ENCODE measurements at regions not wholly inside any gene's neighbourhood (a gene's known extent, or its start where the extent isn't known, plus 50 kb on each side); places are given as distances from the start of the nearest gene placed in this dataset.
"Not testable (repeated sequence)": the region's sequence is repeated elsewhere in the genome, so short reads cannot be mapped to it uniquely, and the experiment has no call there.

DNA sequence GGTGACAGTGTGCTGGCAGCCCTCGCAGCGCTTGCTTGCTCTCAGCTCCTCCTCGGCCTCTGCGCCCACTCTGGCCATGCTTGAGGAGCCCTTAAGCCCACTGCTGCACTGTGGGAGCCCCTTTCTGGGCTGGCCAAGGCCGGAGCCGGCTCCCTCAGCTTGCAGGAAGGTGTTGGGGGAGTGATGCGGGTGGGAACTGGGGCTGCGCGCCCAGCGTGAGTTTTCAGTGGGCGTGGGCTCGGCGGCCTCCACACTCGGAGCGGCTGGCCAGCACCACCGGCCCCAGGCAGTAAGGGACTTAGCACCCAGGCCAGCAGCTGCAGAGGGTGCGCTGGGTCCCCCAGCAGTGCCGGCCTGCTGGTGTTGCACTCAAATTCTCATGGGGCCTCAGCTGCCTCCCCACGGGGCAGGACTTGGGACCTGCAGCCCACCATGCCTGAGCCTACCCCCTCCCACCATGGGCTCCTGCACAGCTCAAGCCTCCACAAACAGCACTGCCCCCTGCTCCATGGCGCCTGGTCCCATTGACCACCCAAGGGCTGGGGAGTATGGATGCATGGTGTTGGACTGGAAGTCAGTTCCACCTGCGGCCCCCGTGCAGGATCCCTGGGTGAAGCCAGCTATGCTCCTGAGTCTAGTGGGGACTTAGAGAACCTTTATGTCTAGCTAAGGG is 223.1 kb upstream of the PTPRD start:
- no peak for DNase-seq (ENCODE audit: low spot score)

DNA sequence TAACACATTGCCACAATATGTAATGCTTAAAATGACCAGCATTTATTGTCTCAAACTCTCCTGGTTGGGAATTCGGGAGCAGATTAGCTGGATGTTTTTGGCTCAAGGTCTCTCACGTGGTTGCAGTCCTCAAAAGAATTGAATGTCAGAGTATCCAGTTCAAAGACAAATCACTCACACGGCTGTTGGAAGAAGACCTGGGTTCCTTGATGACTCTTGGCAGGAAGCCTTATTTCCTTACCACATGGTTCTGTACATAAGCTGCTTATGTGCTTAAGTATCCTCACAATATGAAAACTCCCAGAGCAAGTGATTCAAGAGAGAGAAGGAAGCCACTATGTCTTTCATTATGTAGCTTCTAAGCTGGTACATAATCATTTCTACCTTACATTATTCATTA is 230.3 kb upstream of the PTPRD start:
- no peak for DNase-seq (ENCODE audit: low spot score)

GRCh38 chr9:10855847-10856246 is 243.0 kb upstream of the PTPRD start:
- no peak for DNase-seq (ENCODE audit: low spot score)

GRCh38 chr9:10858817-10859216 is 246.0 kb upstream of the PTPRD start:
- no peak for DNase-seq (ENCODE audit: low spot score)

GRCh38 chr9:10863476-10863875 is 250.7 kb upstream of the PTPRD start:
- DNase-seq (ENCODE audit: low spot score) = no peak

GRCh38 chr9:10867194-10867593 is 254.4 kb upstream of the PTPRD start:
- DNase-seq (ENCODE audit: low spot score) = no peak

DNA sequence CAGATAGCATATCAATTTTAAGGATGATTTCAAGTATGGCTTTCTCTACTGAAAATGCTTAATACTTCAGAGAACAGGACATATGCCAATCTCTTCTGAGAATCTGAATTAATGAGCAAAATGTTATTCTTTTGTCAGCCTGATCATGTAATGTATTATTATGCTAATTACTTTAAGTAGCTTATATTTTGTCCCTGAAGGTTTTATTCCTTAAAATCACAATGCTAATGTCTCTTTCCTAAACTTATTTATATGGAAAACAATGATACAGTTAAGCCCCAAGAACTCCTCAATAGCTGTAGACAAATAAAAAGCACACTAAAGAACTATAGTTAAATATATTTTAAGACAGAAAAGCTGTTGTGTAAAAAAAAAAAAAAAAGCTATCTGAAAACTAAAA is 256.9 kb upstream of the PTPRD start:
- no peak for DNase-seq (ENCODE audit: low spot score)

GRCh38 chr9:10873999-10874398 is 261.2 kb upstream of the PTPRD start:
- no peak for DNase-seq (ENCODE audit: low spot score)

DNA sequence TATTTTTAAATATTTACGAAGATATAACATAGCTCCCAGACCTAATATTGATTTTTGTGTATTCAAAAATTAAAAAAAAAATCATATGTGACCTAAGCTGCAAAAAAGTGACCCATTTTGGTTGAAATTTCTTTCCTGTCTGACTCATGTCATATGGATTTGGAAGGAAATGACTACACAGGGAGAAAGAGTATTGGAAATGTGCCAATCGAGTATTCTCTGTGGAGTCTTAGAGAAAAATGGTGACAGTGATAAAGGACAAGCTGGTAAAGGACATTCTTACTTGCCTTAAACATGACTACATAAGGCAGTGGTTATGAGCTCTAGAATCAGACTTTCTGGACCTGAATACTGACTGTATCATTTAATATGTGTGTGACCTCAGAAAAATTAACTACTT is 262.9 kb upstream of the PTPRD start:
- DNase-seq (ENCODE audit: low spot score) = no peak

GRCh38 chr9:10876333-10876732 is 263.5 kb upstream of the PTPRD start:
- no peak for DNase-seq (ENCODE audit: low spot score)

GRCh38 chr9:10890266-10890665 is 277.5 kb upstream of the PTPRD start:
- not testable (repeated sequence) for DNase-seq (ENCODE audit: low spot score)

- DNase-seq (ENCODE audit: low spot score) = no peak
Measured at GRCh38 chr9:10899509-10899908, 286.7 kb upstream of the PTPRD start.

DNA sequence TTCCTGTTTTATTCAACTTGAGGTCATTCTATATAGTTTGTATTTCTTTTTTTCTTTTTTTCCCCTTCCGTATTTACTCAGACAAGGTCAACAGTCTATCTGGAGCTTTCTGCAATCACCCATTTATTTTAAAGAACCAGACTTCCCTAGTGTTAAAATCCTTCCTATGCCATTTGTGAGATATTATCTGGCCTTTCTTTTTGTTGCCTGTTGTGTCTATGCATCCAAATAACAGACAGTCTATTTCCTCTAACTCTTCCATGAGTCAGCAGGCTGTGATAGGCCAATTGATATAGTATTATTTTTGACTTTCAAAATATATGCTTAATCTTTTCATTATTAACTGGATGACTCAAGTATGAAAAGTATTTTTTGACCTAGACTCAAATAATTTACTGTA is 291.2 kb upstream of the PTPRD start:
- DNase-seq (ENCODE audit: low spot score) = no peak

GRCh38 chr9:10910779-10911178 is 298.0 kb upstream of the PTPRD start:
- DNase-seq (ENCODE audit: low spot score) = no peak

DNA sequence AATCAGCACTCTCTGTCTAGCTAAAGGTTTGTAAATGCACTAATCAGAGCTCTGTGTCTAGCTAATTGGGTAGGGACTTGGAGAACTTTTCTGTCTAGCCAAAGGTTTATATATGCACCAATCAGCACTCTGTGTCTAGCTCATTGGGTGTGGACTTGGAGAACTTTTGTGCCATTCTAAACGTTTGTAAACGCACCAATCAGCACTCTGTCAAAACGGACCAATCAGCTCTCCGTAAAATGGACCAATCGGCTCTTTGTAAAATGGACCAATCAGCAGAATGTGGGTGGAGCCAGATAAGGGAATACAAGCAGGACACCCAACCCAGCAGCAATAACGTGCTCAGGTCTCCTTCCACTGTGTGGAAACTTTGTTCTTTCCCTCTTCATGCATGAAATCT is 298.6 kb upstream of the PTPRD start:
- no peak for DNase-seq (ENCODE audit: low spot score)

GRCh38 chr9:10917001-10917400 is 304.2 kb upstream of the PTPRD start:
- DNase-seq (ENCODE audit: low spot score) = no peak

DNA sequence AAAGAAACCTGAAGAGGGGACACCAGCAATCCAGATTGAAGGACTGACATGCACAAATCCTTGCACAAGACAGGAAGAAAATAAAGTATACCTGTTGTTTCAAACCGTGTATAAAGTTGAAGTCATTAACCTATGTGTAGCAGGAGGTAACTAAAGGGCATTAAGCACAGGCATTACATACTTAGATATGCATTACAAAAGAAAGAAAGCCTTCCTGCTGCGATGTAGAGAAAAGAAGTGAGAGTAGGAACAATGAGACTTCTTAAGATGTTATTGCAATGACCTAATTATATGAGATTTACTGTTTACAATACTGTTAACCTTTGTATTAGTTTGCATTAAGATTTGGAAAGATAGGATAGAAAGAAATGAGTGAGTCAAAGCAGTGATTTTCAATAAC is 308.9 kb upstream of the PTPRD start:
- no peak for DNase-seq (ENCODE audit: low spot score)

- no peak for DNase-seq (ENCODE audit: low spot score)
Measured at GRCh38 chr9:10925896-10926295, 313.1 kb upstream of the PTPRD start.

- DNase-seq (ENCODE audit: low spot score) = no peak
Measured at GRCh38 chr9:10928372-10928771, 315.6 kb upstream of the PTPRD start.

DNA sequence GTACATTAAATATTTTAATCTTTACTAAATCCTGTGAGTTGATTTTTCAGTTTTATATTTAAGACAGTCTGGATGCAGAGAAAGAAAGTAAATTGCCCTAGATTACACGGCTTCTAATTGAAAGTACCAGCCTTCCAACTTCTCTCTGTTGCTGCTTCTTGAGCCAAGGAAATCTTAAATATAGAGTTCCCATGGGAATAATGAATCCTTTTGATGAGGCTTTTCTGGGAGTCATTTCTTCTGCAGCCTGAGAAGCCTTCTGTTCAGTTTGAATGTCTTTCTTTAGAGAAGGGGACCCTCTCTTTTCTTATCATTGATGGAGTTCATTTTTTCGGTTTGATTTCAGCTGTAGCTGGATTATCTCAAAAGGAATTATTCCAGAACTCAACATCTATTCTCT is 317.3 kb upstream of the PTPRD start:
- no peak for DNase-seq (ENCODE audit: low spot score)

- DNase-seq (ENCODE audit: low spot score) = no peak
Measured at GRCh38 chr9:10946676-10947410, 334.0 kb upstream of the PTPRD start.

DNA sequence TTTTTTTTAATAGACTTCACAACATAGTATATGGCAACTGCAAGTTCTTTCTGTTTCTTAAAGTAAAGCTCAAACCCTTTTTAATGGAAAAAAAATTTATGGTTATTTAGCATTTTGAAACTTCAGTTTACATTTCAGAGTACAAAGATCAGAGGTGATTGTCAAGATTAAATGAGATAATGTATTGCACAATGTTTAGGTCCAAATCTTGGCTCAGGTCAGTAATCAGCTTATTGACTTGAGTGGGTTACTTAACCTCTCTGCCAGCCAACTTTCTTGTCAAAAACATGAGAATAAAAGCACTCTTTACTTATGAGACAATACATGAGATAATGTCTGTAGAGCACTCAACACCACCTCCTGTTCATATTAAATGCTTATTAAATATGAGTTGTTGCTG is 345.1 kb upstream of the PTPRD start:
- no peak for DNase-seq (ENCODE audit: low spot score)

DNA sequence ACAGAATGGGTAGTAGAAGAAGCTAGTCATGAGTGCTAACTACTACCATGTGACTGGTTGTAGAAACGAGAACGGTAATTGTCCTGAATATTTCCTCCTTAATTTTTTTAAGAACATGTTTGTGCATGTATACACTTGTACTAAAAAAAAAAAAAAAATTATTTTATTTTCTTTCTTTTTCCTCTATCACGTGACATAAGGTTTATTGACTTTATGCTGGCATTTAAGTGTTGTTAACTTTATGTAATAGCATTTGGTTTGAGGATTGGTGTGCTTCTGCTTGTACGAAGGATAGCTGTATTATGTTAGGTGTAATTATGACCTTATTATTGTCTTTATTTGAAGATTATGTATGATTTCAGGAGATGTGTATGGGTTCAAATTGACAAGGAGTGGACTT is 349.1 kb upstream of the PTPRD start:
- no peak for DNase-seq (ENCODE audit: low spot score)

GRCh38 chr9:10983251-10983650 is 370.4 kb upstream of the PTPRD start:
- DNase-seq (ENCODE audit: low spot score) = no peak

All from AG20443 (cell line).